ENCODE measurements at regions not wholly inside any gene's neighbourhood (a gene's known extent, or its start where the extent isn't known, plus 50 kb on each side); places are given as distances from the start of the nearest gene placed in this dataset.

DNA sequence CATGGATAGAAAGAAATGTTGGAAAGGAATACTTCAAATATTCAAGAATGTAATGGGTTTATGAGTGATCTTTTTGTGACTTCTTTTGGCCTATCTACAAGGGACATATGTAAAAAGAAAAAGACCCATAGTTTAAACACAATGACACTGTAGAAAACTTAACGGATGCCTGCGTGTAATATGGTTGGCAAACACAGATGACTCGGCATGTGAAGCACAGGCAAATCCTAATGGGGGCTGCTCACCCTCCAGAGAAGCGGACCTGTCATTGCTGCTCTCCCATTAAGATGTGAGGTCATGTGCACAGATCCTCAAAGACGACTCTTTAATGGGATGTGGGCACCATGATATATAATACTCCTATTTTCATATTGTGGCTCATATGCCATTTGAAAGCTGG is 366.6 kb upstream of the TMEM132C start:
- ATAC-seq (no peak), DNase-seq (no peak)
- no peak overlapping the region for H3K4me3 Mint-ChIP-seq

DNA sequence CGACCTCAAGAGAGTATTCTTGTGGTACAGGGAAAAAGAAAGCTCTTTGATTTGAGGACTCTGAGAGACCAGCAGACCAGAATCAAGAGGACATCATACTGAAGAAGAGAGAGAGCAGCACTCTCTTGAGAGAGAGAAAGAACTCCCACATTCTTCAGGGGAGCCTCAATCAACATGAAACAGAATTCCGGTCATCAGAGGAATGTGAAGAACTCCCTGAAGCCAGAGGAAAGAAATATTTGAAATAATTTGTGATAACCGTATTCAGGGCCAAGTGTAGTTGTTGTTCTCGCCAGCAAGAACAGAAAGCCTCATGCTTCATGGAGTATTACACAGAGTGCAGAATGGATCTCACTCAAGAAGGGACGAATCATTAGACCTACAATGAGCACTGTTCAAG is 363.8 kb upstream of the TMEM132C start:
- ATAC-seq (no peak), DNase-seq (no peak)
- no peaks in the 10 kb centered on the region for H3K36me3 Mint-ChIP-seq (ENCODE audit: low read depth)
- no peak overlapping the region for H3K27ac Mint-ChIP-seq
- peaks cover 24% of the 10 kb centered on the region for H3K9me3 Mint-ChIP-seq
- no peaks in the 10 kb centered on the region for H3K27me3 Mint-ChIP-seq
- no peaks in the 10 kb centered on the region for H3K4me1 Mint-ChIP-seq
- H3K4me3 Mint-ChIP-seq: no peak overlapping the region

More for the DNA sequence above, 366.6 kb upstream of the TMEM132C start:
- Mint-ChIP-seq H3K9me3 (peaks cover 21% of the 10 kb centered on the region), H3K27ac (no peak overlapping the region), H3K36me3 (ENCODE audit: low read depth) (no peaks in the 10 kb centered on the region), H3K27me3 (no peaks in the 10 kb centered on the region), H3K4me1 (no peaks in the 10 kb centered on the region)

DNA sequence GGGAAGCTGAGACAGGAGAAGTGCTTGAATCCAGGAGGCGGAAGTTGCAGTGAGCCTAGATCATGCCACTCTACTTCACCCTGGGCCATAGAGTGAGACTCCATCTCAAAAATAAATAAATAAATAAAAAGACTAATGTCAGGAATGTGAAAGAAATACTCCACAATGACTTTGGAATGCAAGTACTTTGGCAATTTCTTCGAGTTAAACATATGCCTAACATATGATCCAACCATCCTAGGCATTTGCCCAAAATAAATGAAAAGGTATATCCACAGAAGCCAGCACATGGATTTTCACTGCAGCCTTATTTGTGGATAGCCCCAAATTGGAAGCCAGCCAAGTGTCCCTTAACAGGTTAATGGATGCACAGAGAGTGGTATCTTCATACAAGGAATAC is 357.9 kb upstream of the TMEM132C start:
- Mint-ChIP-seq H3K27me3 (no peaks in the 10 kb centered on the region), H3K9me3 (peaks cover 13% of the 10 kb centered on the region), H3K27ac (no peak overlapping the region), H3K4me1 (no peaks in the 10 kb centered on the region), H3K4me3 (no peak overlapping the region), H3K36me3 (ENCODE audit: low read depth) (no peaks in the 10 kb centered on the region)
- no peak for DNase-seq
- no peak for ATAC-seq

DNA sequence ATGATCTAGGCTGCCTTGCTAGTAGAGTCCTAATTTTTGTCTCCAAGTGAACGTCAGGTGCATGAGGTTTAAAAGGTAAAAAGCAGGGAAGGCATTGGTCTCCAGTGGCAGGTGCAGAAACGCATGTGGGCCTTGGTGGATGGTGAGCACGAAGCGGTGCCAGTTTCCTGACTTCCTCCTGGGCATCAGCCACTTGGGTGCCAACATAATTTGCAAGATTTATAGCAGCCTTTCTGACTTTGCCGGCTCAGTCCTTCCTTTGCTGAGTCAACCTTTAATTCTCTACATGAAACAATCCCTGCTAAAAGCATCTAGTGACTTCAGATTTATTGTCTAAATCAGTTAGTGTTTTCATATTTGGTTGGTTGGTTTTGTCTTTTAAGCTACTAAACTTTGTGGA is 355.7 kb upstream of the TMEM132C start:
- Mint-ChIP-seq H3K4me3 (no peak overlapping the region), H3K36me3 (ENCODE audit: low read depth) (no peaks in the 10 kb centered on the region)
- ATAC-seq: no peak

DNA sequence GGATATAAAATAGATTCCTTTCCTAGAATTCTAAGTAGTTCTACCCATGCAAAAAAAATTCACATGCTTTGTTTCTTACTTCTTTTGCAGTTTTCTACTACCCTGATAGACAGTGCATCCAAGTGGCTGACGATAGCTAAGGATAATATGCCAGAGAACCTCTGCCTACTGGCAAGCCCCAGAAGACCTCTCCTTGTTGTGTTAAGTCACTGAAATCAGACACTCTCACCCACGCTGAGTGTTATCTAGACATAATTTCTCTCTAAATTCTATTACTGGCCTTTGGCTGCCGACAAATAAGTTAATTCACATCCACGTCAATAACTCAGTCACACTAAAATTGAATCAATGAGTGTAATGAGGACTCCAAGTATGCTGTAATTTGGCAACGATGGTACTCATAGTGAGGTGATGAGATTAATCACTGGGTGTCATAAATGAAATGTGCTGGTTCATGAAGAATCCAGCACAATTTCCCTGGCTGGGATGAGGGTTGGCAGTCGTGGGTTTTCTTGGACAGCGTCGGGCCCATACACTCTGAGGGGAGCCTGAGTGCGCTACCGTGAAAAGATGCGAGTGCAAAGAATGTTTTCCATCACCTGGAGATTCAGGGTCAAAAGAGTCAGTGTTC is 354.8 kb upstream of the TMEM132C start:
- no peak overlapping the region for H3K4me3 Mint-ChIP-seq
- H3K36me3 Mint-ChIP-seq (ENCODE audit: low read depth): no peaks in the 10 kb centered on the region
- H3K27ac Mint-ChIP-seq: no peak overlapping the region
- no peaks in the 10 kb centered on the region for H3K9me3 Mint-ChIP-seq
- DNase-seq: no peak
- ATAC-seq: no peak
- no peaks in the 10 kb centered on the region for H3K27me3 Mint-ChIP-seq
- no peaks in the 10 kb centered on the region for H3K4me1 Mint-ChIP-seq

More for the DNA sequence above, 355.7 kb upstream of the TMEM132C start:
- Mint-ChIP-seq H3K27ac (no peak overlapping the region), H3K4me1 (no peaks in the 10 kb centered on the region), H3K27me3 (no peaks in the 10 kb centered on the region), H3K9me3 (no peaks in the 10 kb centered on the region)
- no peak for DNase-seq

DNA sequence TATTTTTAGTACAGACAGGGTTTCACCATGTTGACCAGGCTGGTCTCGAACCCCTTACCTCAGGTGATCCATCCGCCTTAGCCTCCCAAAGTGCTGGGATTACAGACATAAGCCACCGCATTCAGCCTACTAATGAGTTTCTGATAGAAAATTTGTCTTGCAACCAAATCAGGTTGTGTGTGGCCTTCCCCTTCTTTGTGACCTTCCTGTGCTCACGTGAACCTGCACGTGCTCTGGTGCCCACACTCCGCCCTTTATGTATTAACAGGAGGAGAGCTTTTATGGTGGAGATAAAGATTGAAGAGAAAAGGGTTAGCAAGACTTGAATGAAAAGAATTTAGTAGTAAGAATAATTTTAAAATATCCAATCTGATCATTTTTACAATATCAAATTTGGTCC is 343.5 kb upstream of the TMEM132C start:
- no peaks in the 10 kb centered on the region for H3K4me1 Mint-ChIP-seq
- H3K9me3 Mint-ChIP-seq: peaks cover 8% of the 10 kb centered on the region
- no peak overlapping the region for H3K27ac Mint-ChIP-seq
- no peak overlapping the region for H3K4me3 Mint-ChIP-seq
- no peaks in the 10 kb centered on the region for H3K27me3 Mint-ChIP-seq
- ATAC-seq (no peak), DNase-seq (no peak)
- H3K36me3 Mint-ChIP-seq (ENCODE audit: low read depth): no peaks in the 10 kb centered on the region

DNA sequence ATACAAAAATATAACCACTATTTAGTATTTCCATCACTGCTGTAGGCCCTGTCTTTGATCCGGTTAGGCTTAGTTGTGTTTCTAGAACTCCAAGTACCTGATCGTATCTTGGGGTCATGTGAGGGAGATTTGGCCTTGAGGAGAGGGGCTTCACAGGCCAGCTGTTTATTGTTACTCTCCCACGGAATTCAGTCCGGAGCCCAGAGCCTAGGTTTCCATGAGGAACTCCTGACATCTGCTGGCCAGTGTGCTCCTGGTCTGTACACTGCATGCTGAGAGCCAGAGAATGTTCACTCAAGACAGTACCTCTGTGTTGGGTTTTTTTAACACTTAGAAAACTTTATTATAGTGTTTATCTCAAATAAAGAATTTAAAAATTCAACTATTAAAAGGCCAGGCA is 341.0 kb upstream of the TMEM132C start:
- no peaks in the 10 kb centered on the region for H3K36me3 Mint-ChIP-seq (ENCODE audit: low read depth)
- no peaks in the 10 kb centered on the region for H3K4me1 Mint-ChIP-seq
- peaks cover 6% of the 10 kb centered on the region for H3K9me3 Mint-ChIP-seq
- no peak overlapping the region for H3K4me3 Mint-ChIP-seq
- no peaks in the 10 kb centered on the region for H3K27me3 Mint-ChIP-seq
- no peak overlapping the region for H3K27ac Mint-ChIP-seq
- no peak for DNase-seq
- ATAC-seq: no peak

DNA sequence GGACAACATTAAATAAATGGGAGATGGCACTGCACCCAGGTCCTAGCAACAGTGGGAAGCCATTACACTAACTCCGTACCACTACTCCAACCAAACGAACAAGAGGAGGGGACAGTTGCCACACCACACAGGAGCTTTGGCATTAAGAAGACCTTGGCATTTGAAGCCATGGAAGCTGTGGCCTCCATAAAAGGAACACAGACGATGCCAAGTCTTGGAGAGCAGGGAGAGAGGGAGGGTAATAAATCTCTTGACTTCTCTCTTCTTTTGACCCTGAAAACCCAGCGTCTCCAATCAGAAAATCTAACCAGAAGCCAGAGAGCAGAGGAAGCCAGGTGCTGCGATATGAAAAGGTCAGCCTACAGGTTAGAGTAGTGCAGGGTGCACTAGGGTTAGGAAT is 338.8 kb upstream of the TMEM132C start:
- Mint-ChIP-seq H3K27ac (no peak overlapping the region), H3K36me3 (ENCODE audit: low read depth) (no peaks in the 10 kb centered on the region), H3K4me3 (no peak overlapping the region), H3K9me3 (no peaks in the 10 kb centered on the region), H3K4me1 (no peaks in the 10 kb centered on the region), H3K27me3 (no peaks in the 10 kb centered on the region)
- no peak for DNase-seq
- no peak for ATAC-seq

DNA sequence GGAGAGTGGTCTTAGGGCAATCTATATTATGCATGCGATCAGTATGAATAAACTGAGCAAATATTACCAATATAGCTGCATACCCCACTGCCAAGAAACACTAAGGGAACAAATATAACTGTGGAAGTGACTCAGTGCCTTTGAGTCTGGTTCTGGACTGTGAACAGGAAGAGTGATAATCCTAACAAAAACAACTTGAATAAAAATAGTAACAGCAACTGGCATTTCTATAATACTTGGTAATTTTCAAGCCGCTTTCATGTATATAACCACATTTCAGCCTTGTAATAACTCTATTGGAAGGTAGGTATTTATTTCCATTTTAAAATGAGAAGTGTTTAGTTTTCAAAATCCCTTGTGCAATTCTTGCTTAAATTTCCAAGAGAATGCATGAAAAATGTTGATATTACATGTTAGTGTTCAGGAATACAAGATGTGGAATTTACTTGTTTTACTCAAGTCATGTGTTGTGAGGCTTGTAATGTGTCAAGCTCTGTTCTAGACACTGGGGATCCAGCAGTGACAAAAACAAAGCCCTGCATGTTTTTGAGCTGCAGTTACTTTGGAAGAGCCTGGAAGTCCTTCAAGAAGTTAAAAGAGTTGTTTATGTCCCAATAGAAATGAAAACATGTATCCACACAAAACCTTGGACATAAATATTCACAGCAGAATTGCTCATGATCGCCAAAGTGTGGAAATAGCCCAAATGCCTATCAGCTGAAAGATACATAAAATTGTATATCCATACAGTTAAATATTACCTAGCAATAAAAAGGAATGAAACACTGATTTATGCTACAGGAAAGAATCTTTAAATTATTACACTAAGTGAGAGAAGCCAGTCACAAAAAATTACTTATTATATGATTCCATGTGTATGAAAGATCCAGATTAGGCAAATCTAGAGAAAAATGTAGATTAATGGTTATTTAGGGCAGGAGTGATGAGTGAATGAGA is 338.1 kb upstream of the TMEM132C start:
- Mint-ChIP-seq H3K36me3 (ENCODE audit: low read depth) (no peaks in the 10 kb centered on the region), H3K27me3 (no peaks in the 10 kb centered on the region), H3K4me3 (no peak overlapping the region), H3K27ac (no peak overlapping the region), H3K9me3 (no peaks in the 10 kb centered on the region), H3K4me1 (no peaks in the 10 kb centered on the region)
- DNase-seq: no peak
- no peak for ATAC-seq

DNA sequence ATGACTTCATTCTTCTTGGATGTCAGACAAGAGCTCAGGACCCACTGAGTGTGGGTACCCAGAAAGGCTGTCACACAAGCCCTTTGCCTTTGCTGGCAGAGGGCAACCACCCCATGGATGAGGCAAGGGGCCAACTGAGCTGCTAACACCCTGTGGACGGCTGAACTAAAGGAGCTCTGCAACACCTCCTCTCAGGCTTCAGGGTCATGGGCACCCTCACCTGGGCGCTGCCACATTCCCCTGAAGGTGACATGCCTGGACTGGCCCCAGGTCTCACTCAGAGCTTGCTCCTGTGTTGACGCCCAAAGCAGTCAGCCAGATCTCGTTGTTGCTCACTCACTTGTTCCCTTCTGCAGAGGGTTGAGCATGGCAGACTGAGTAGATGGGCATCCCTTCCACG is 336.8 kb upstream of the TMEM132C start:
- no peak for DNase-seq
- H3K4me1 Mint-ChIP-seq: no peaks in the 10 kb centered on the region
- no peak overlapping the region for H3K4me3 Mint-ChIP-seq
- H3K27me3 Mint-ChIP-seq: no peaks in the 10 kb centered on the region
- H3K27ac Mint-ChIP-seq: no peak overlapping the region
- H3K9me3 Mint-ChIP-seq: no peaks in the 10 kb centered on the region
- ATAC-seq: no peak
- H3K36me3 Mint-ChIP-seq (ENCODE audit: low read depth): no peaks in the 10 kb centered on the region

DNA sequence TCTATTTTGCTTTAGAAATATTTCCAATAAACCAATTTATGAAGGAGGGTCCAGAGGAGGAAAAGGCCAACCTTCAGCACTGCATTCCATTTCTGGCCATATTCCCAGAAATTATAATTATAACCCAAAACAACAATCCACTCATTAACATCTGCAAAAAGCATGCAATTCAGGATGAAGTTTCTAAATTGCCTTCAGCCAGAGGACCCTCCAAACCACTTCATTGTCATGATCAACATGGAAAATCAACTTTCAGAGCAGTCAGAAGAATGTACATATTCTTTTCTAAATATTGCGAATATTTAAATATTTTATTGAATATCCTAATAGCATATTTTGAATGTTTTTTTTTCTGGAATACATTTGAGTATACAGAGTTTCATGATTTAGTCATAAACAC is 332.6 kb upstream of the TMEM132C start:
- Mint-ChIP-seq H3K27ac (no peak overlapping the region), H3K9me3 (no peaks in the 10 kb centered on the region), H3K4me1 (no peaks in the 10 kb centered on the region), H3K4me3 (no peak overlapping the region), H3K36me3 (ENCODE audit: low read depth) (no peaks in the 10 kb centered on the region), H3K27me3 (no peaks in the 10 kb centered on the region)
- no peak for DNase-seq
- ATAC-seq: no peak

DNA sequence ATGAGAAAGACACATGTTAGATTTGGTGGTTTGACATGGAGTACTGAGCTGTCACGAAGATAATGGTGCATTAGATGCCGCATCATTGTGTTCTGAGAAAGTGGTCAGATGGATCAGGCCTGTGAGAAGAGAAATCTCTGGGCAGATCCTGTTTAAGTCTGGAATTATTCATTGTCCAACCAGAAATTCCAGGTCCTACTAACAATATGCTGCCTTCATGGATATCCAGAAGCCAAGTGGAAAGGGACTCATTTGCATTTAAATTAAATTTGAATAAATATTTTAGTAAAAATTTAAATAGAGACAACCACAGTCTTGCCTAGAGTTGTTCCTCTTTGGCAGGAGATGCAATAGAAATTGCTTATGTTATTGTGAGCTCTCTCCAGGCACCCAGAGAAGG is 330.5 kb upstream of the TMEM132C start:
- H3K36me3 Mint-ChIP-seq (ENCODE audit: low read depth): no peaks in the 10 kb centered on the region
- H3K27me3 Mint-ChIP-seq: no peaks in the 10 kb centered on the region
- no peak overlapping the region for H3K27ac Mint-ChIP-seq
- ATAC-seq (no peak), DNase-seq (no peak)
- no peak overlapping the region for H3K4me3 Mint-ChIP-seq
- H3K9me3 Mint-ChIP-seq: peaks cover 10% of the 10 kb centered on the region
- H3K4me1 Mint-ChIP-seq: no peaks in the 10 kb centered on the region

DNA sequence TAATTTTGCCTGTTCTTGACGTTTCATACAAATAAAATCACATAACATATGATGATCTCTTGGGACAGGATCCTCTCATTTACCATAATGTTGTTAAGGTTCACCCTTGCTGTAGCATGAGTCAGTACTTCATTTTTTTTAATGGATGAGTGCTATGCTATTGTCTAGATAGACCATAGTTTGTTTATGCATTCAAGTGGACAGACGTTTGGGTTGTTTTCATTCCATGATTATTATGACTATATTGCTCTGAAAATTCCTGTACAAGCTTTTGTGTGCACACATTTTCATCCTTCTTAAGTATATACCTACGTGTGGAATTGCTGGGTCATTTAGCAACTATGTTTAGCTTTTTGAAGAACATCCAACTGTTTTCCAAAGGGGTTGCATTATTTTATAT is 325.6 kb upstream of the TMEM132C start:
- peaks cover 25% of the 10 kb centered on the region for H3K9me3 Mint-ChIP-seq
- DNase-seq (no peak), ATAC-seq (no peak)
- H3K36me3 Mint-ChIP-seq (ENCODE audit: low read depth): no peaks in the 10 kb centered on the region
- no peak overlapping the region for H3K4me3 Mint-ChIP-seq
- no peak overlapping the region for H3K27ac Mint-ChIP-seq
- H3K27me3 Mint-ChIP-seq: no peaks in the 10 kb centered on the region
- H3K4me1 Mint-ChIP-seq: no peaks in the 10 kb centered on the region

DNA sequence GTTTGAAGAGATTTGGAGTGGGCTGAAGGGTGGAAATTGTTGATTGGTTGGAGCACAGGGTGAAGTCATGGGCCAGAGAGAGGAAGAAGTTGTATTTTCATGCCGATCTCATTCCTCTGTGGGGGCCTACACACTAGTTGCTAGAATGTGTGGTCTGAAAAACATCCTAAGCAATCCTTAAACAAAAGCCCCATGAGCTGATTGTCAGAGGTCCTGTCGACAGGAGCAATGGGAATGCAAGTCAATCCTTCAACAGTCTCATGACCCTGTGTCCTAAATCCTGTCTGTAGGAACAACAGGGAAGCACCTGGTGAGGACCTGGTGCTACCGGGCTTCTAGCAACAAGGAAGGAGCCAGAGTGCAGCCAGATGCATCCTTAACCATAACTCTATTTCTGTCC is 324.0 kb upstream of the TMEM132C start:
- no peak overlapping the region for H3K4me3 Mint-ChIP-seq
- ATAC-seq (no peak), DNase-seq (no peak)
- peaks cover 27% of the 10 kb centered on the region for H3K9me3 Mint-ChIP-seq
- no peak overlapping the region for H3K27ac Mint-ChIP-seq
- H3K27me3 Mint-ChIP-seq: no peaks in the 10 kb centered on the region
- H3K36me3 Mint-ChIP-seq (ENCODE audit: low read depth): no peaks in the 10 kb centered on the region
- H3K4me1 Mint-ChIP-seq: no peaks in the 10 kb centered on the region

DNA sequence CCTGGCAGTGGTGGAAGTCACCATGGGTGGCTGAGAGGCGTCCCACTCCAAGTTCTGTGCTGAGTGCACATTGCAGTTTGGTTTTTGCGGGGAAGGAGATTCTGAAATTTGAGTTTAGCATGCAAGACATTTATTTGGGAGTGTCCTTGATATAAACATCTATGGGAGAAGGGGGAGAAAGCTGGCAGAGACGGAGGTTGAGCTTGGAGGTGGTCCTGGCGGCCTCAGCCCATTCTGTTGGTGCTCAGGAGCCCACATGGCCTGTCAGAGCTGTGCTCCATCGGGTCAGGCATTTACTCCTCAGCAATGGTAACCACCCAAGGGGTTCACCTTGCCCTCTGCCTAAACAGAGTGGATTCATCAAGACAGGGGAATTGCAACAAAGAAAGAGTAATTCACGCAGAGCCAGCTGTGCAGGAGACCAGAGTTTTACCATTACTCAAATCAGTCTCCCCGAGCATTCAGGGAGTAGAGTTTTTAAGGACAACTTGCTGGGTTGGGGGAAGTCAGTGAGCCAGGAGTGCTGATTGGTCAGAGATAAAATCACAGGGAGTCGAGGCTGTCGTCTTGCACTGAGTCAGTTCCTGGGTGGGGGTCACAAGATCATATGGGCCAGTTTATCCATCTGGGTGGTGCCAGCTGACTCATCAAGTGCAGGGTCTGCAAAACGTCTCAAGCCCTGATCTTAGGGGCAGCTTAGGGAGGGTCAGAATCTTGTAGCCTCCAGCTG is 323.3 kb upstream of the TMEM132C start:
- no peaks in the 10 kb centered on the region for H3K27me3 Mint-ChIP-seq
- no peak for DNase-seq
- H3K36me3 Mint-ChIP-seq (ENCODE audit: low read depth): no peaks in the 10 kb centered on the region
- no peak overlapping the region for H3K27ac Mint-ChIP-seq
- H3K9me3 Mint-ChIP-seq: peaks cover 27% of the 10 kb centered on the region
- no peak for ATAC-seq
- no peaks in the 10 kb centered on the region for H3K4me1 Mint-ChIP-seq
- no peak overlapping the region for H3K4me3 Mint-ChIP-seq
